ENCODE measurements at regions not wholly inside any gene's neighbourhood (a gene's known extent, or its start where the extent isn't known, plus 50 kb on each side); places are given as distances from the start of the nearest gene placed in this dataset.

DNA sequence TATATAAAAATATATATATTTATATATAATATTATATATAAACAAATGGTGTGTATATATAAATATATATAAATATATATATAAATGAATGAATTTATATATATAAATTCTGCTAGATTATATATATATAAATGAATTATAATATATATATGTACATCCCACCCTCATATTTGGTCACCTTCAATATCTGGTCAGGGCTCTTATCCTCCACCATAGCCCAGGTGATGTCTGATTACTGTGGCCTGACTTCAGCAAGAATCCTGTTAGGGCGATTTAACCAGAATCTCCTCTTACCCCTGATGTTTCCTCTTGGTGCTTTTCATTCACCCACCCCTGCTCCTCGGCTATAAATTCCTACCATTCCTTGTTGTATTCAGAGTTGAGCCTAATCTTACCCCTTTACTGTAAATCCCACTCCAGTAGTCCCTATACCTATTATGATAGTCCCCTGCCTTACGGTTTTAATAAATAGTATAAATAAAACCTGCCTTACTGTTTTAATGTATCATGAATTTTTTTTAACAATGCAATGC lies 439.6 kb downstream of the PLOD2 start:
- Mint-ChIP-seq H3K4me1 (no peaks in the 10 kb centered on the region), H3K27ac (no peak overlapping the region), H3K27me3 (no peaks in the 10 kb centered on the region), H3K9me3 (peaks cover 2% of the 10 kb centered on the region), H3K4me3 (no peak overlapping the region), H3K36me3 (no peaks in the 10 kb centered on the region)
- DNase-seq, result no peak

DNA sequence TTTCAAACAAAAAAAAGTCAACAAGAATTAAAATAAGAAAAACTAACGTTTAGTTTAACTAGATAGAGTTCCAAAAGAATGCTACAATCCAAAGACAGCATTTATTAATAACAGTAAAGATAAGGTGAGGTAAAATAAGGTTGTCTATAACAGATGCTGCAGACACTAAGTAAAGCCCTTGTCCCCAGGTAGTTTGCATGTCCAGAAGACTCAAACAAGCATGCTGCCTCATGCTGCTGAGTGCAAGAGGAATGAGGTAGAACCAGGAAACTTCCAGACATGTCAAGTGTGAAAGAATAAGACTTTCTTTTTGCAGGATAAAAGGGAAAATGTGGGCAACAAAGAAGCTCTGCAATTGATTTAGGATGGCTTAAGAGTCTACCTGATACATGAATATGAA lies 439.2 kb downstream of the PLOD2 start:
- Mint-ChIP-seq H3K27ac (no peak overlapping the region), H3K36me3 (no peaks in the 10 kb centered on the region), H3K4me3 (no peak overlapping the region), H3K9me3 (peaks cover 2% of the 10 kb centered on the region), H3K27me3 (no peaks in the 10 kb centered on the region), H3K4me1 (no peaks in the 10 kb centered on the region)
- DNase-seq, result no peak

DNA sequence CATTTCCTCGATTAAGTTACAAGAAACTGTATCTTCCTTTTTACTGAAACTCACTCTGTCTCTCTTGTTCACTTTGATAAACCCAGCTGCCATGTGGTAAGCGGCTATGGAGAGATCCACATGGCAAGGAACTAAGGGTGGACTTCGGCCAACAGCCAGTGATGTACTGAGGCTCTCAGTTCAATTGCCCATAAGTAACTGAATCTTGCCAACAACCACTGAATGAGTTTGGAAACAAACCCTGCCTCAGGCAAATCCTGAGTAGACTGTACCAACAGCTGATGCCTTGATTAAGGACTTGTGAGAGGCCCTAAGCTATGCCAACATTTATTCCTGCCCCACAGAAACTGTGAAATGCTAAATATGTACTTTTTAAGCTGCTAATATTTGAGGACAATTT lies 433.5 kb downstream of the PLOD2 start:
- peaks cover 5% of the 10 kb centered on the region for H3K9me3 Mint-ChIP-seq
- no peak for DNase-seq
- no peaks in the 10 kb centered on the region for H3K27me3 Mint-ChIP-seq
- no peak overlapping the region for H3K27ac Mint-ChIP-seq
- no peaks in the 10 kb centered on the region for H3K4me1 Mint-ChIP-seq
- no peaks in the 10 kb centered on the region for H3K36me3 Mint-ChIP-seq
- H3K4me3 Mint-ChIP-seq, result no peak overlapping the region

DNA sequence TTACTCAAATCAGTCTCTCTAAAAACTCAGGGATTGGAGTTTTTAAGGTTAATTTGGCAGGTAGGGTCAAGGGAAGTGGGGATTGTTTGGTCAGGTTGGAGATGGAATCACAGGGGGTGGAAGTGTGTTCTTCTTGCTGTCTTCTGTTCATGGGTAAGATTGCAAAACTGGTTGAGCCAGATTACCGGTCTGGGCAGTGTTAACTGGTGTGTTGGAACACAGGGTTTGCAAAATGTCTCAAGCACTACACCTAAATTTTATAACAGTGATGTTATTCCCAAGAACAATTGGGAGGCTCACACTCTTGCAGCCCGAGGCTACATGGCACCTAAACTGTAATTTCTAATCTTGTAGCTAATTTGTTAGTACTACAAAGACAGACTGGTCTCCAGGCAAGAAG lies 425.4 kb downstream of the PLOD2 start:
- no peaks in the 10 kb centered on the region for H3K36me3 Mint-ChIP-seq

DNA sequence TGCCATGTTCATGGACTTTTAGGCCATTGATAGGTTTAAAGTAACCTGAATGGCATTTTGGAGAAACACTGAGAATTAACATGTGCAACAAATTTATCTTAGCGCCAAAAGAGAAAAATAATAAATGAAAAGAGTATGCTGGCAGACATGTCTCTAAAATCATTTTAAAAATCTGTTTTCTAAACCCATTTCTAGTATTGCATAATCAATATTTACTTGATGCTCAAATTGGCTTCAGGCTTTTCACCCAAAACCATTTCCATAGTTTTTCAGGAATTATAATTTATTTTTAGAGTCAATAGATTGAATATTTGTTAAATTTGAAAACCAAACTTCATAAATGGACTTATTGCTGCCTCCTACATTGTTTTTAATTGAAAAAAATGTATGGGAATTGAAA lies 423.0 kb downstream of the PLOD2 start:
- Mint-ChIP-seq H3K4me1 (no peaks in the 10 kb centered on the region), H3K9me3 (peaks cover 1% of the 10 kb centered on the region), H3K27me3 (no peaks in the 10 kb centered on the region), H3K27ac (no peak overlapping the region), H3K4me3 (no peak overlapping the region), H3K36me3 (no peaks in the 10 kb centered on the region)
- no peak for DNase-seq

More for the DNA sequence above, 425.4 kb downstream of the PLOD2 start:
- Mint-ChIP-seq H3K4me3 (no peak overlapping the region), H3K27me3 (no peaks in the 10 kb centered on the region), H3K27ac (no peak overlapping the region), H3K4me1 (no peaks in the 10 kb centered on the region), H3K9me3 (peaks cover 1% of the 10 kb centered on the region)
- no peak for DNase-seq

DNA sequence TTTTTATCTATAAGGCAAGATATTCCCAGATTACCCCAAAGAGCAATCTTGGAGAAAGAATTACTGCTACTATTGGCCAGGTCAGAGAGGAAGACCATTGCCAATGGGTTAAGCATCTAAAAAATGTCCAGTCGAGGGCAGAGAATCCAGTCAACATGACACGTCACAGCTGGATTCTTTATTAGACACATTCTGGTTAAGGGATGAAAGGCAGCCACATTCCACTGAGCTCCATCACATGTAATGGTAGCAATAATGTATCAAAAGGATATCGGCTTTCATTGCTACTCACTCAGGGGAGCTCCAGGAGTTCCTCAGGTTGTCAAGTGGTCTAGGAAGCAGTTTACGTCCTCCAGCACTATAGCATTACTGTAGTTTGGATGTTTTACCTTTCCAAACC lies 421.1 kb downstream of the PLOD2 start:
- DNase-seq, result no peak
- Mint-ChIP-seq H3K27me3 (no peaks in the 10 kb centered on the region), H3K27ac (no peak overlapping the region), H3K4me3 (no peak overlapping the region), H3K4me1 (no peaks in the 10 kb centered on the region), H3K9me3 (peaks cover 1% of the 10 kb centered on the region), H3K36me3 (no peaks in the 10 kb centered on the region)

DNA sequence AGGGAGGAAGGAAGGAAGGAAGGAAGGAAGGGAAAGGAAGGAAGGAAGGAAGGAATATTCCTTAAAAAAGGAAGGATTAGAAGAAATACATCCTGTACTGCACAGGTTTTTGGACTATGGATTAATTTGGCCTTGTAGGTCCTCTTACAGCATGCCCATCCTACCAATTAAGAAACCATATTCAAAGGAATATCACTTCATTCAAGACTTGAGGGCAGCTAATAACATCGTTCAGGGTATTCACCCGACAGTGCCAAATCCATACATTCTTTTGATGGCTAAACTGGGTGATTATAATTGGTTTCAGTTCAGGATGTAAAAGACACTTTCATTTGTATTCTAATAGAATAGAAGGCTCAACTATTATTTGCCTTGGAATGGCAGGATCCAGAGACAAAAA lies 410.3 kb downstream of the PLOD2 start:
- no peaks in the 10 kb centered on the region for H3K27me3 Mint-ChIP-seq
- H3K36me3 Mint-ChIP-seq, result no peaks in the 10 kb centered on the region
- no peak for DNase-seq
- no peak overlapping the region for H3K4me3 Mint-ChIP-seq
- peaks cover 1% of the 10 kb centered on the region for H3K9me3 Mint-ChIP-seq
- no peaks in the 10 kb centered on the region for H3K4me1 Mint-ChIP-seq
- H3K27ac Mint-ChIP-seq, result no peak overlapping the region

DNA sequence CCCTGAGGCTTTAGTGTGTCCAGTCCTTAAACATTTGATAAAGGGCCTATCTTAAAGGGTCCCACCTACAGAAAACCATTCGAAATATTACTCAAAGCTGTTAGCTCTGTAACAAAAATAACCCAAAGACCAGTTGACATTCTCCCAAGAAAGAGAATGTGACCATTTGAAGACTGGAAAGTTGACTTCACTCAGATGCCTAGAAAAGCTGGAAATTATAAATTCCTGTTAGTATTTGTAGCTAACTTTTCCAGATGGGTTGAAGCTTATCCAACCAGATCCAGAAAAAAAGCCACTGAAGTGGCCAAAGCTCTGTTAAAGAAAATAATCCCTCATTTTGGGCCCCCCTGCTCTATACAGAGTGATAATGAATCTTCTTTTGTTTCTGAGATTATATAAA lies 408.4 kb downstream of the PLOD2 start:
- no peaks in the 10 kb centered on the region for H3K4me1 Mint-ChIP-seq
- no peak overlapping the region for H3K27ac Mint-ChIP-seq
- H3K27me3 Mint-ChIP-seq, result no peaks in the 10 kb centered on the region
- H3K4me3 Mint-ChIP-seq, result no peak overlapping the region
- no peaks in the 10 kb centered on the region for H3K36me3 Mint-ChIP-seq
- no peak for DNase-seq
- H3K9me3 Mint-ChIP-seq, result no peaks in the 10 kb centered on the region

DNA sequence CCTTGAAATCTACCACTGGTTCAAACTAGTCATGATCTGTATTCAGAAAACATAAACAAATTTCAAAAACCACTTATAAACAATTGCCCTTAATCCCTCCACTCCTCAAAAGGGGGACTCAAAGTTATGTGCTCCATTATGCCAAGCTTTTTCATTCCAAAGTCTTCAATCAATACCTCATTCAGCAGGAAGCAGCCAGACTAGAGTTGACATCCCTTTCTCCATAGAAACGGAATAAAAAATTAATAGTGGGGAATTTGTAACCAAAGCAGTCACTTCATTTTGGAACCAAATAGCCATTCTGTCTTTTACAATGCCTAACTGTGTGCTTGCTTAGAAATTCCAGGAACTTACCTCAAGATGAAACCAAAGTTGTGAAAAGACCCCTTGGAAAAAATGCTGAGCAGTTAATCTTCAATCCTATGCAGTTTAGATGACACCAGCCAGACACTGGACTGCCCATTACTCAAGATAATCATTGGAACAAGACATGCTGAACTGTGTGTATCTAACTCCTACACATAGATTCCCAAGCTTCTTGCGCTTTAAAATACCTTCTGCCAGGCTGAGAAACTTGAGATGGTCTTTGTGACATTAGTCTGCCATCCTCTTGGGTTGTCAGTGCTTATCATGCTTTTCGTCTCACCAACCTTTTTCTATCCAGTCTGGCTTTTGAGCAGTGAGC lies 406.2 kb downstream of the PLOD2 start:
- Mint-ChIP-seq H3K4me3 (no peak overlapping the region), H3K27me3 (no peaks in the 10 kb centered on the region), H3K4me1 (no peaks in the 10 kb centered on the region), H3K36me3 (no peaks in the 10 kb centered on the region), H3K9me3 (no peaks in the 10 kb centered on the region), H3K27ac (no peak overlapping the region)
- no peak for DNase-seq

DNA sequence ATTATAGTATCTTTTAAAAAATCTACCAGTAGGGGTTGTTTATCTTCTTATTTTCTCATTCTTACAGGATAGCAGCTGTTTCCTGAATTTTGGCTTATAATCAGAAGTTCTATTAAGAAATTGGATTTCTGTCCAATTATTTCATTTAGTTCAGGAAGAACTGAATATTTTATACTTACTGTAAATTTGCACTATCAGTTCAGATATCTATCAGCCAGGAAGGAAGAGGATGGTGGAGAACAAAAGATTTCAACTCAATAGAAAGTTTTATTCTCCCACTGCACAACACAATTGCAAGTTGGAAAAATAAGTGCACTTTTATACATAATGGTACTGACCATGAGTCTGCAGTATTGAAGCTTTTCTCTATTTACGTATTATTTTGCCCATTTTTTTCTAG lies 400.9 kb downstream of the PLOD2 start:
- H3K27ac Mint-ChIP-seq, result no peak overlapping the region

DNA sequence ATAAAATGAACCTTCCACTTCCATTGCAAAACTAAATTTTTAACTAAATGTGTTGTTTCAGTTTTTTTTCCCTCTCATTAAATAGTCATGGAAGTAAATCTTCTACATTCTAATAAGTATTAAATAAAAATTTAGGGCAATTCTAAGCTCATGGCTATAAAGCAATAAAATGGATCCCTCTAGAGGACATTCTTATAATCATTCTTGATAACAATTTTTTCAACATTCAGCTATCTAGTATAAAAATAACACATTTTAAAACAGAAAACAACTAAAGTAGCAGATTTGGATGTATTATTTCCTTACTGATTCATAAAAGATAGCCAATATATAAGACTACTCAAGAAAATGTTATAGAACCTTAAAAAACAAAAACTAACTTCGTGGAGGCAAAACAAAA lies 393.1 kb downstream of the PLOD2 start:
- Mint-ChIP-seq H3K36me3 (no peaks in the 10 kb centered on the region), H3K27ac (no peak overlapping the region), H3K4me1 (no peaks in the 10 kb centered on the region), H3K27me3 (no peaks in the 10 kb centered on the region), H3K4me3 (no peak overlapping the region), H3K9me3 (no peaks in the 10 kb centered on the region)
- no peak for DNase-seq

More for the DNA sequence above, 400.9 kb downstream of the PLOD2 start:
- no peaks in the 10 kb centered on the region for H3K27me3 Mint-ChIP-seq
- H3K4me3 Mint-ChIP-seq, result no peak overlapping the region
- DNase-seq, result no peak
- H3K4me1 Mint-ChIP-seq, result no peaks in the 10 kb centered on the region
- no peaks in the 10 kb centered on the region for H3K36me3 Mint-ChIP-seq
- no peaks in the 10 kb centered on the region for H3K9me3 Mint-ChIP-seq

DNA sequence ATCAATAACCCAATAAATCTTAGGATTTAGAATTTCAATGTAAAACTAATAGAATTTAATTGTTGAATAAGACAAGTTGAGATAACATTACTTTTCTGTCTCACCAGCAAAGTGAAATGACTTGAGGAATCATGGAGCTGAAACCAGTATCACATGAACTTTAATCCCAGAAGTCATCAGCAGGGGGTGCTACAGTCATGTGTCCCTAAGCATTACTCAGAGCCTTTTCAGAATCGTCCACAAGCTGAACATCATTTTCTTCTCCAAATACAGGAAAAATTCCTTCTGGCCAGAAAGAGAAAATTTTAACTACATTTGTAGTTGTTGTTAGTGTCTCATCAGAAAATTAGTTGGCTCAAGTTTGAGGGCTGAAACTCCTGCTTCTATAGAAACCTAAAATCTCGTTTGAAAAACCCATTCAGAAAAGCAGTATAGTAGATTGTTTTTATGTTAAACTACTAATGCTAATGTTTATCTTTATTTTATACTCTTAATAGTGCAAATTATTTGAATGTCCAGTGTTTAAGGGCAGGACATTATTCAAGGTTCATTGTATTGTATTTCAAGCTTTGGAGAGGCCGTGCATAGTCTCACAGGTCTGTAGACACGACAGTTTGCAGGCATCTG lies 384.1 kb downstream of the PLOD2 start:
- Mint-ChIP-seq H3K4me1 (no peaks in the 10 kb centered on the region), H3K9me3 (no peaks in the 10 kb centered on the region), H3K27ac (no peak overlapping the region), H3K27me3 (no peaks in the 10 kb centered on the region), H3K36me3 (no peaks in the 10 kb centered on the region), H3K4me3 (no peak overlapping the region)
- DNase-seq, result no peak

DNA sequence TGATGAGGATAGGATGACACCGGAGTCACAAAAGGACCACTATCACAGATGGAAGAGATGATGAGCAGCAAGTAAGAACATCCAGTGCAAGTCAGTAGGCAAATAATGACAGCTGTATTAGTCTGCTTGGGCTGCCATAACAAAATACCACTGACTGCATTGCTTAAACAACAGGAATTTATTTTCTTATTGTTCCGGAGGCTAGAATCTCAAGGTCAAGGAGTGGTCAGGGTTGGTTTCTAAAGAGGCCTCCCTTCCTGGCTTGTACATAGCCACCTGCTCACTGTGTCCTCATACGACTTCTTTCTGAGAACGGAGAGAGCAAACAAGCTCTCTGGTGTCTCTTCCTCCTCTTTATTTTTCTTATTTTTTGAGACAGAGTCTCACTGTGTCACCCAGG lies 380.7 kb downstream of the PLOD2 start:
- no peaks in the 10 kb centered on the region for H3K9me3 Mint-ChIP-seq
- no peak for DNase-seq
- no peaks in the 10 kb centered on the region for H3K27me3 Mint-ChIP-seq
- H3K27ac Mint-ChIP-seq, result no peak overlapping the region
- no peak overlapping the region for H3K4me3 Mint-ChIP-seq
- no peaks in the 10 kb centered on the region for H3K4me1 Mint-ChIP-seq
- H3K36me3 Mint-ChIP-seq, result no peaks in the 10 kb centered on the region

DNA sequence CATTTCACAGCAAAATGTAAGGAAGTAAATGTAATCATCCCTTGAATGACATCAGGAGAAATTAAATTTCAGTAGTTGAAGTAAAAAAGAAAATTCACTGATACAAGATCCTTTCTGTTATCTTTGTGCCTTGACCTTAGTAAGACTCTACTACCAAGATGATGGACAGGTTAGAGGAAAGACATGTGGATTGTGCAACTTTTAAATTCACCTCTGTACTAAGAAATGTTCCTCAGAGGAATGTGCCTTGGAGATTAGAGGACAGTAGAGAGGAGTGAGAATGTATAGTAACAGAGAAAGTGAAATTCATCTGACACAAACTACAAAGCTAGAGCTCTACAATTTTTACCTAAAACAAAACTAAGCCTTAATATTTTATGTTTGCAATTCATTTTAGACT lies 375.3 kb downstream of the PLOD2 start:
- Mint-ChIP-seq H3K4me3 (no peak overlapping the region), H3K27me3 (no peaks in the 10 kb centered on the region), H3K9me3 (no peaks in the 10 kb centered on the region)

DNA sequence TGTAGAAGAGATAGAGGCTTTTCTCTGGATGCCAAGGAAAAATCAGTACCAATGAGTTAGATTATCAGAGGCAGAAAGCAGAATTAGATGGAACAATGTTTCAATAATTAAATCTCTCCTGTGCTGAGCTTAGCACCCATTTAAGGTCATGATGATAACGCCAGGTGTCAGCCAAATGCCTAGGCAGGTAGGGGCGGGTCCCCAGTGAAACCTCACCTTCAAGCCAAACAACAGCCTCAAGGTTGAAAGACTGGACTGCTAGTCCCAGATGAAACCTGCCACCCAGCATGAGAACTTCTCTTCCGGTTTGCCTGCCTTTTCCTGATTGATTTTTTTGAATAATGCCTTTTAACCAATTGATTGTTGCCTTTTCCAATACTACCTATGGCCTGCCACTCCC lies 363.0 kb downstream of the PLOD2 start:
- Mint-ChIP-seq H3K27me3 (no peaks in the 10 kb centered on the region), H3K36me3 (no peaks in the 10 kb centered on the region), H3K4me1 (no peaks in the 10 kb centered on the region), H3K9me3 (peaks cover 3% of the 10 kb centered on the region), H3K4me3 (no peak overlapping the region), H3K27ac (no peak overlapping the region)
- no peak for DNase-seq

More for the DNA sequence above, 375.3 kb downstream of the PLOD2 start:
- Mint-ChIP-seq H3K27ac (no peak overlapping the region), H3K4me1 (no peaks in the 10 kb centered on the region), H3K36me3 (no peaks in the 10 kb centered on the region)
- no peak for DNase-seq
